Astrocyte (in vitro differentiated cells and primary cell): ENCODE measurements at regions not wholly inside any gene's neighbourhood (a gene's known extent, or its start where the extent isn't known, plus 50 kb on each side); places are given as distances from the start of the nearest gene placed in this dataset.

Experiments used
- CTCF ChIP-seq: IDR thresholded peaks from 2 replicates; pipeline ENCODE4 v1.5.1; 2011; ENCODE audit warnings: low read depth, mild to moderate bottlenecking, inconsistent platforms, low read length, moderate library complexity; ENCODE audit not compliant: insufficient read depth
- EZH2 ChIP-seq: IDR thresholded peaks from 2 replicates; pipeline ENCODE4 v1.6.1; 2012; ENCODE audit warnings: mild to moderate bottlenecking, low read length, inconsistent platforms; ENCODE audit not compliant: insufficient read depth

DNA sequence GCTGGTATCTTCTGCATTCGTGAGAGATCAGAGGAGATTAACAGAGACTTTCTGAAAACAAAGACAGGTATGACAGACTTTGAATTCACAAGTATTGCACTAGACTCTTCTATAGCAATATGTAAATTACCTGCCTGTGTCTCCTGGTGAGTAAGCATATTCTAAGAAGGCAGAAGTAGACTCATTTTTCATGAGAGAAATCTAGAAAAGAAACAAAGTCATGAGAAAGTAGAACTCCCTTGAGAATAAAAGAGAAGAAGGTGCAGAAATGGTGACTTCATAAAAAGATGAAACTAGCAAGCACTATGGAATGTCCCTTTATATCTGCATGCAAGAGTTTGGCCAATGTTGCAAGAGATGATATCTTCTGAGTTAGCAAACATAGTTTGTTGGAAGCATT, 419.8 kb downstream of the DMRT2 start:
- TF ChIP-seq CTCF (no peak), EZH2 (no peak)
